ENCODE measurements at regions not wholly inside any gene's neighbourhood (a gene's known extent, or its start where the extent isn't known, plus 50 kb on each side); places are given as distances from the start of the nearest gene placed in this dataset.

DNA sequence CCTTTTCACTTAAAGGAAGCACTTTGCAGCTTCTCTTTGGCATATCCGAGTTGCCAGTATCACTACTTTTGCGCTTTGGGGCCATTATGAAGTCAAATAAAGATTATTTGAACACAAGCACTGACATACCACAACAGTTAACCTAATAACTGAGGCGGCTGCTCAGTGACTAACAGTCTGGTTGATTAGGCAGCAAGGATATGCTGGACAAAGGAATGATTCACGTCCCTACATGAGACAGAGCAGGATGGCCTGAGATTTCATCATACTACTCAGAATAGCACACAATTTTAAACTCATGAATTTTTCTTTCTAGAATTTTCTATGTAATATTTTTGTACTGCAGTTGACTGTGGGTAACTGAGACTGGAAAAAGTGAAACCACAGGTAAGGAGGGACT lies 56.9 kb upstream of the E2F7 start:
- peak; percentile 92 for DNase-seq (ENCODE audit: low read depth)

DNA sequence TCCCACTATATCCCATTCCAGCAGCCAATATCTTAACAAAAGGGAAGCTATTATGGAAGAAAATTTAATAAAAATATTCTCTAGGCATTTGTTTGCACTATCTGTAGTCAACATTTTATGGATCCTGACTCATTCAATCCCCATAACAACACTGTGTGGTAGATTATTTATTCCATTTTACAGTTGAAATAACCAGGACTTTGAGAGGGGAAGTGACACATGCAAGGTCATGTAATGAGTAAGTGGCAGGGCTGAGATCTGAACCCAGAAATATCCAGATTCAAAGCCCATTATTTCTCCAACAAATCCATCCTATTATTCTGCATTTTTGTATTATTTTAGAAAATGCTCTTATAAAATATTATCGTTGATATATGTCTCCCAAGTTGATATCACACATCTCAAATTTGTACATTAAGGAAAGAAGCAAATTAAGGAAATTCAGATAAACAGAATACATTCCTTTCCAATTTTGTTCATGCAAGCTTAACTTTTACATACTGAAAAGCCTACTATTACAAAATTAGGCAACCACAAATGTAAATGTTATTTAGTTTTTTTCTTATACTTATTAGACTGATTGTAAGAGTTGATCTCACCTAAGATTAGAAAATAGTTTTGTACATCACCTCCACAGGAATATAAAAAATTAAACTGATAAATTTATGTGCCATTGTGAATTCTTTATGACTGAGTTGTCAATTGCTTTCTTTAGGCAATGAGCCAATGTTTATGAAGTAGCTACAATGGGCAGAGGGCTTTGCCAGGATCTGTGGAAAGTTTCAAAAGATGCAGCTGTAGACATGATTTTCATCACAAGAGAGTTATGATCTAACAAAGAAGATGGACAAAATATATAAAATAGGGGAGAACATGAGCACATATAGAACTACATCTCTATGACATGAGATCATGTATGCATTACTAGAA lies 55.1 kb upstream of the E2F7 start:
- peak; percentile 37 for DNase-seq (ENCODE audit: low read depth)

DNA sequence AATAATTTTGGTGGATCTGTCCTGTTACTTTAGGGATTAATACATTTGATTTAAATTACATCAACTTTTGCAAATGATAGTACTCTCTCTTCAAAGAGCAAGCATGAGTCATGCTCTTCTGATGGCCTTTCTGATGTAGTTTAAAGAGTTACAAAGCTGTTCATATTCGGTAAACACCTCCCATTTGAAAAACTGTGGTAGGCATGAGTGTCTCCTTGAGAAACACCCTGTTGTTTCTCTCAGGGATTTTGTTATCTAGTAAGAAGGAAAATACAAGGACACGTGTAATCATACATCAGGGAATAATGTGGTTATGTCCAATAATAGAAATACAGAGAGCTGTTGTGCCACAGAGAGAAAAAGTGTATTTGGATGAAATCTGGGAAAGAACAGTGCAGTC lies 53.3 kb upstream of the E2F7 start:
- peak; percentile 80 for DNase-seq (ENCODE audit: low read depth)

DNA sequence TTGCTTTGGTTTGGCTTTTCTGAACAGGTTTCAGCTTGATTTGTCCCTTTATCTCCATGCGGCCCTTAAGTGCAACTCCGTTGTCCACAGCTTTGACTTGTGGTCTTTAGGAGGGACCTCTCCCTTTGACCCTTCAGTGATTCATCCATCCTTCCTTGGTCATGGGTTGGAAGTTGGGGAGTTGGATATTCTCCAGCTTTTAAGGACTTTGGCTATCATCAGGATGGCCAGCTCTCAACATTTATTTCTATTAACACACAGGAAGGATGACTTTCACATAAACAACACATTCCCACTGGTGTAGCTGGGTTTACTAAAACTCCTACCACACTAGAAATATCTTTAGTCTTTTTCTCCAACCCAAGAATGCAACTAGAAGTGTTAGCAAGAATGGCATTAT lies 50.9 kb upstream of the E2F7 start:
- DNase-seq (ENCODE audit: low read depth): no peak

DNA sequence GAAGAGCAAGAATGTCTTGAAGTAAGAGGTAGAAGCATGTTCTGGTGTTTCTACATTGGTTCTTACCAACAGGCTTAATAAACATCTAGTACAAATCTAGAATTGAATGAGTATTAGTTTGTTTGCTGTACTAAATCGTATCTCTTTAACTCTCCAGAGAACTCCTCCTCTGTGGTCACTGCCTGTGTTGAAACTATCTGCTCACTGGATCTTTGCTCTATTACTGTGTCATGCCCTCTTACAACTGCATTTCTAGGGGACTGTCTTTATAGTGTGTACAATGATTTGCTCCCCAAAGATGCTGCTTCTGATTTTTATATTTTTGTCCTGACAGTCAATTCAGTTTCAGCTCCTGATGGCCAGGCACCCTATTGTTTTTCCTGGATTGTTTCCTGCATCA lies 50.1 kb upstream of the E2F7 start:
- DNase-seq (ENCODE audit: low read depth): no peak

Data from amniotic epithelial cell (primary cell).